HG02884 (cell line): ENCODE measurements at regions not wholly inside any gene's neighbourhood (a gene's known extent, or its start where the extent isn't known, plus 50 kb on each side); places are given as distances from the start of the nearest gene placed in this dataset.
"Not testable (repeated sequence)": the region's sequence is repeated elsewhere in the genome, so short reads cannot be mapped to it uniquely, and the experiment has no call there.

ENCODE experiments used
- ATAC-seq: cut with Tn5 transposase; IDR thresholded peaks from one replicate; pipeline ENCODE4 v1.9.1; 2021; ENCODE audit warnings: mild to moderate bottlenecking, moderate library complexity; ENCODE audit not compliant: unreplicated experiment

GRCh38 chr3:186454881-186455703 lies 89.1 kb downstream of the CRYGS start:
- ATAC-seq, result no peak

GRCh38 chr3:186453531-186453930 lies 90.6 kb downstream of the CRYGS start:
- ATAC-seq, result no peak

- ATAC-seq, result no peak
Measured at GRCh38 chr3:186452517-186452916, 90.5 kb upstream of the DGKG start.

- ATAC-seq, result no peak
Measured at GRCh38 chr3:186451371-186451770, 89.3 kb upstream of the DGKG start.

- ATAC-seq, result no peak
Measured at GRCh38 chr3:186444974-186445373, 82.9 kb upstream of the DGKG start.

GRCh38 chr3:186444288-186444687 lies 82.3 kb upstream of the DGKG start:
- no peak for ATAC-seq

- ATAC-seq, result not testable (repeated sequence)
Measured at GRCh38 chr3:186442979-186443378, 80.9 kb upstream of the DGKG start.

- ATAC-seq, result no peak
Measured at GRCh38 chr3:186442162-186442561, 80.1 kb upstream of the DGKG start.

- ATAC-seq, result no peak
Measured at GRCh38 chr3:186440891-186441290, 78.9 kb upstream of the DGKG start.

- ATAC-seq, result no peak
Measured at GRCh38 chr3:186439725-186440124, 77.7 kb upstream of the DGKG start.

GRCh38 chr3:186435332-186435731 lies 73.3 kb upstream of the DGKG start:
- not testable (repeated sequence) for ATAC-seq

- no peak for ATAC-seq
Measured at GRCh38 chr3:186432944-186433732, 71.1 kb upstream of the DGKG start.

- ATAC-seq, result no peak
Measured at GRCh38 chr3:186432189-186432588, 70.2 kb upstream of the DGKG start.

- ATAC-seq, result no peak
Measured at GRCh38 chr3:186427627-186428281, 65.7 kb upstream of the DGKG start.

GRCh38 chr3:186425788-186426730 lies 64.0 kb upstream of the DGKG start:
- ATAC-seq, result peak; percentile 66

GRCh38 chr3:186421946-186422345 lies 59.9 kb upstream of the DGKG start:
- no peak for ATAC-seq

- no peak for ATAC-seq
Measured at GRCh38 chr3:186418671-186419145, 56.7 kb upstream of the DGKG start.

GRCh38 chr3:186417791-186418190 lies 55.8 kb upstream of the DGKG start:
- no peak for ATAC-seq

- no peak for ATAC-seq
Measured at GRCh38 chr3:186414735-186415419, 52.8 kb upstream of the DGKG start.
